ENCODE measurements at regions not wholly inside any gene's neighbourhood (a gene's known extent, or its start where the extent isn't known, plus 50 kb on each side); places are given as distances from the start of the nearest gene placed in this dataset.

DNA sequence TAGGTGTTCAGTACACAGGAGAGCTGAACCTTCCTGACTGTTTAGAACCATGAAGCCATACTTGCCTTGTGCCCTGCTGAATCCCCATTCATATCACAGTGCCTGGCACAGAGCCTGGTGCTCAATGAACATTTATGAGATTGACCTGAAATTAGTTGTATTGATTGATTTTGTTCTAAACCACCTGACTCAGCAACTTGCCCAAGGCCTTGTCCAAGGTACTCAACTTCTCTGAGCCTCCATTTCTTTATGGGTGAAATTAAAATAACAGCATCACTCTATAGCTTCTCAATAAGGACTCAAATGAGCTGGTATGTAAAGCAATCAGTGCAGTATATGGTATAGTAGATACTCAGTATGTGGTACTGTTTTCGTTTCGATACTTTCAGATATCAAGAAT lies 208.1 kb downstream of the SLC39A8 start:
- dilution Hi-C loops (cut with HindIII; ENCODE audit: low sequenced_read_pairs, unreplicated experiment): no loop called here
- Histone ChIP-seq H4K5ac (ENCODE audit: low read depth, low read length) (no peak overlapping the region), H2AFZ (replicated peaks; ENCODE audit: low read length, poor library complexity) (no peak overlapping the region), H3K4me3 (ENCODE audit: insufficient read depth, low read depth, low read length) (no peak overlapping the region), H2BK15ac (ENCODE audit: low read depth, low read length) (no peak overlapping the region), H3K36me3 (ENCODE audit: control insufficient read depth, insufficient read depth, low read length) (no peaks in the 10 kb centered on the region), H3K9me1 (ENCODE audit: insufficient read depth, low read length) (no peaks in the 10 kb centered on the region), H4K8ac (ENCODE audit: low read depth in 2 of 2, low read length in 2 of 2) (no peak overlapping the region), H2AK5ac (ENCODE audit: low read depth, low read length) (no peak overlapping the region), H4K20me1 (ENCODE audit: insufficient read depth, low read length) (no peaks in the 10 kb centered on the region), H3K18ac (ENCODE audit: low read depth, low read length) (no peak overlapping the region), H3K14ac (replicated peaks; ENCODE audit: low read depth, low read length) (no peak overlapping the region), H3K79me1 (ENCODE audit: low read depth in 1 of 2, low read length in 2 of 2) (no peaks in the 10 kb centered on the region), H2AK9ac (replicated peaks; ENCODE audit: low read depth, low read length, poor library complexity) (no peak overlapping the region), H3K4me2 (ENCODE audit: low read depth, low read length) (no peak overlapping the region), H2BK120ac (ENCODE audit: low read depth, low read length) (no peak overlapping the region), H2BK20ac (ENCODE audit: low read depth, low read length) (no peak overlapping the region), H3K27me3 (ENCODE audit: control insufficient read depth, insufficient read depth, low read length) (no peaks in the 10 kb centered on the region), H4K91ac (ENCODE audit: insufficient read depth, low read depth, low read length) (no peak overlapping the region), H3K9ac (ENCODE audit: low read depth, low read length) (no peak overlapping the region), H3K23ac (ENCODE audit: low read depth, low read length) (no peak overlapping the region), H3K4me1 (ENCODE audit: control insufficient read depth, insufficient read depth, low read length) (no peaks in the 10 kb centered on the region), H3K9me3 (ENCODE audit: control insufficient read depth, insufficient read depth, low read length) (no peaks in the 10 kb centered on the region), H2BK5ac (ENCODE audit: low read depth, low read length, poor library complexity, severe bottlenecking) (no peak overlapping the region), H3K56ac (ENCODE audit: extremely low read depth, insufficient read depth, low read length) (no peak overlapping the region), H3K27ac (ENCODE audit: insufficient read depth, low read length) (no peak overlapping the region), H3K4ac (ENCODE audit: low read depth, low read length) (no peak overlapping the region)
- ChIA-PET POLR2A (ENCODE audit: unreplicated experiment) (no interaction called here), CTCF (no interaction called here)
- no CpG with 5 or more reads among the region's 2 CpGs for WGBS, 2 experiments (ENCODE audit: extremely low coverage in 2 of 2, insufficient read length in 1 of 2)
- TF ChIP-seq MAFK (IDR thresholded peaks at IDR 0.05; ENCODE audit: low read depth, low read length): peak; percentile 84
- TF ChIP-seq FOS (IDR thresholded peaks at IDR 0.05; ENCODE audit: low read depth, low read length): no peak
- BruUV-seq (replicated peaks): no TSS peak
- ATAC-seq (ENCODE audit: low read depth) (no peak), DNase-seq (no peak)
- in situ Hi-C loops (cut with MboI; ENCODE audit: low sequenced_read_pairs): no loop called here
- intact Hi-C loops (cut with micrococcal nuclease): no loop called here
